LoVo (cell line): ENCODE measurements at regions not wholly inside any gene's neighbourhood (a gene's known extent, or its start where the extent isn't known, plus 50 kb on each side); places are given as distances from the start of the nearest gene placed in this dataset.

Source experiments
- DNase-seq: peaks from one replicate; pipeline ENCODE4 v3.0.0-alpha.2; 2016; ENCODE audit warnings: low spot score

GRCh38 chr7:36070230-36070629 lies 82.8 kb upstream of the EEPD1 start:
- DNase-seq, result no peak

DNA sequence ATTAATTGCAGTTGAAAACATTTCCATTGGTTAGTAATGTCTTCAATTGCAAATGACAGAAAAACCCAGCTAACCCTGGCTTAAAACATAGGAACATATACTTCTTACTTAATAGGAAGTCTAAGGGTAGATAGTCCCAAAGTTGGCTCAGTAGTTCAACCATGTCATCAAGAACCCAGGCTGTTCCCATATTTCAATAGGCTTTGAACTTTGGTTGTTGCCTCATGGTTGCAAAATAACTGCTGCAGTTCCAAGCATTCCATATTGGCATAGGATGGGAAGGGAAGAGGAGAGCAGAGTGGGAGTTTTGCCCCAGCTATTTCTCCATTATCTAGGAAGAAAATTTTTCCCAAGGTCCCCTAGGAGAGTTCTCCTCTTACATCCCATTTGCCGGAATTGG lies 81.4 kb upstream of the EEPD1 start:
- no peak for DNase-seq

DNA sequence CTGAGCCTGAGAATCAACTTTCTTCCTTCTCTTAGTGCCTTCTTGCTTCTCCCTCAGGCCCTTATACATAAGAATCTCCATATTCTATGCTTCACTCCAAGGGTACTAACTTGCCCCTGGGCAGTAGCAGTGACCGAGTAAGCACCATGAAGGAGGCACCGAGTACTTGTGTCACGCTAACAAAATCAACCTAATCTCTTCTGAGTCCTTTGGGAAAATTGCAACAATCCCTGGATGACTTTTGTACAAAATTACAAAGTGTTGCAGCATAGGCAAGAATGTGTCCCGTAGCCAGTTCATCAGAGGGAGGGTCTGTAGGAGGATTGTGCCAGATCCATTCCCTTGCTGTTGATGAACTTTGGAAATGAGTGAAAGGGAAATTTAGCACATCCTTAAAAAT lies 80.4 kb upstream of the EEPD1 start:
- no peak for DNase-seq

GRCh38 chr7:36075561-36075960 lies 77.5 kb upstream of the EEPD1 start:
- no peak for DNase-seq

DNA sequence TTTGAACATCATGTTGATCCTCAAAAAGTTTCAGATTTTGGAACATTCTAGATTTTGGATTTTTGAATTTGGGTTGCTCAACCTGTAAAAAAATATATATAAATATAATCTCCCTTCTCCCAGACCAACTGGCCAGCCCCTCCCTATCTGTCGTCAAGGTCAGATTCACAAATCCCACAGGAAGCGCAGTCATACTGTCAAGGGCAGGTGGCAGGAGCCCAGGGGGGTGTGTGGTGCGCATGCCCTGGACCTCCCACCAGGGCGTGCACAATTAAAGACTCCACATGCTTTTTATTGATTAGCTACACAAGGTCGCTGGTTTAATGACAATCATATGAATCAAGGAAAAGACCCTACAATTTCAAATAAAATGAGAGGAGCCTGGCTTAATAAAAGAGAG lies 77.0 kb upstream of the EEPD1 start:
- no peak for DNase-seq

DNA sequence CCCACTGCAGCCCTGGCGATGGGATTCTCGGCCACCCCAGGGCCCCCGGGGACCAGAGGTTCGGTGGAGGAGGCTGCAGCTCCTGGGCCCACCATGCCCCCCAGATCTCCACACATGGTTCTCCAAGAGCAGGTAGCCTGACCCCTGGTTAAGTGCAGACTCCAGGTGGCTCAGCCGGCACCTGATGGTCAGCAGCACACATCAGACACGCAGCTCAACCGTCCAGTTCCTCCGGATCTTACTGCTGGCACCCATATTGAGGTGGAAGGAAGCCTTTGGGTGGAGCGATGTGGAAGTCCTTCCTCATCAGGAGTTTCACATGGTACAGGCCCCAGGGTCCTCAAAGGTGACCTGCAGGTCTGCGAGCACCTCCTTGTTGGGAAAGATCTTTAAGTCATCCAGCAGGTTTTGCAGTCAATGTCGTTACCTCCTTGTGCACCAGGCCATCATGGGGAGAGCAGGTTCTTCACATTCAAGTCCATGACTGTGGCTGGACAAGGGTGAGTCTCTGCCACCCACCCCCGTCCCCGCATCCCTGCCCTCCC lies 74.2 kb upstream of the EEPD1 start:
- DNase-seq, result no peak

- DNase-seq, result no peak
Measured at GRCh38 chr7:36079446-36080025, 73.5 kb upstream of the EEPD1 start.

DNA sequence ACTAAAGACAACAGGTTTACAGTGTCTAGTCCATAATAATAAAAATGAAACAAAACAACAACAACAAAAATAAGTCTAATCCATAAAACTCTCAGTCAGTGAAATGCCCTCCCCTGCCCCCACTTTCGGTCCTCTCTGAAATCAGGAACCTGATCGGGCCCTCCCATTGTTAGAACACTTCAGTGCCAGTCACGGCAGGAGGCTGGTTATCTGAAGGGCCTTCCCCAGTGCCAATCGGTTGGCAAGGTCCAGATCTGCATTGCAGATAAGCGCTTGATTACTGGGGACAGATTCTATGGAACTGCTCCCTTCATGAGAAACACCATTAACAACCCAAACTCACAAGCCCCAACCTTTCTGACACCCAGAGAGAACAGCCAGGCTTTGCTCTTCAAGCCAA lies 72.2 kb upstream of the EEPD1 start:
- DNase-seq, result no peak

- DNase-seq, result no peak
Measured at GRCh38 chr7:36082216-36082615, 70.8 kb upstream of the EEPD1 start.

GRCh38 chr7:36082910-36083309 lies 70.1 kb upstream of the EEPD1 start:
- no peak for DNase-seq

DNA sequence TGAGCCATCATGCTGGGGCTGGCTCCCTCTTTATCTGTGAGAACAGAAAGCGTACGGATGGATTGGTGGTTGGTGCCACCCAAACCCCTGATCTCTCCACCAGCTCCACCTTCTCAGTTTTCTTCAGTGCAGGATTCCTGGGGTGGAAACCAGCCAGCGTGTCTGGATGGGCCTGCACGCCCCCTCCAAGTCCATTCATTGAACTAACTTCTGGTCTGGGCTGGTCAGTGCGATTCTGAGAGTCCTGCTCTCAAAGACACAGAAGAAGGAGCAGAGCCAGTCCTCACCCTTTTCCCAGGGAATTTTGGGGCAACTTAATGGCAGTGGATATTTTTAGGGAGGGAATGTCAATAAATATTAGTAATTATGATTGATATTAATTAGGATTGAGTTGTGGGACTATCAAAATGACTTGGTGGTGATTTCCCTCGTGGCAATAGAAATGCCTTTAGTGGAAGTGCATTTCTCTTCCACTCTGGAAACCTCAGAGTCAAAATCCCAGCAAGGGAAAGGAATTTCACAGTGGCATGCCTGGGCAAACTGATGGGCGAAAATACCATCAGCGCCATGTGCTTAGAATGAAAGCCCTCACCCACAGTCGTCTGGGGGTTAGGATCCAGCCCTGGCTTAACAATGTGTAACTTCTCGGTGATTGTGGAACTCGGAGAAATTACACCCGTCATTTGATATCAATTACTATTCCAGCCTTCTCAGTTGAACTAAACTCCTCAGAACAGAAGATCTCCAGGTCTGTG lies 69.3 kb upstream of the EEPD1 start:
- no peak for DNase-seq

DNA sequence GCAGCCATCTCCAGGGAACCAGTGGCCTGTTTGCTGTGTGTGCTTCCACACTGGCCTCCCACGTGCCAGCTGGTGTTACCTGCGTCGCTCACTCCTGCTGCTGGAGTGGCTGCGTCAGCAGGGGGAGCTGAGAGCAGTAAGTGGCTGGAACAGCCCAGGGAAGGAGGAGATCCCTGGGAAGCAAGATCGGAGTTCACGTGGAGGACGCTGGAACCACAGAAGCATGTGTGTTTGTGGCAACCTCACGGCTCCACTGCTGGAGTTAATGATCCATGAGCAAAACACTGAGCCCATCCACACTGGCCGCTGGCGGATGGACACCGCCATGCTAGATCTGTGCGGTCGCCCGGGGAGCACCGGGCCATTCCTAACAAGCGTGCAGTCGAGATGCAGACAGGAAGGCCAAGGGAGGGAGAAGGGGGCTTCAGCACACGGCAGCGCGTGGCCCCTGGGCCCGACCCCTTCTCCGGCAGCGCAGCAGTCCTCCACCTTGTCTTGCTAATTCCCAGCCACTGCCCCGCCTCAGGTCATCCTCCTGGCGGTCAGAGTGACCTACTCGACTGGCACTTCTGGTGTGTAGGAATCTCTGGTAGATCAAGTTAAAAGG lies 68.5 kb upstream of the EEPD1 start:
- peak; percentile 41 for DNase-seq

GRCh38 chr7:36085096-36085495 lies 68.0 kb upstream of the EEPD1 start:
- no peak for DNase-seq

DNA sequence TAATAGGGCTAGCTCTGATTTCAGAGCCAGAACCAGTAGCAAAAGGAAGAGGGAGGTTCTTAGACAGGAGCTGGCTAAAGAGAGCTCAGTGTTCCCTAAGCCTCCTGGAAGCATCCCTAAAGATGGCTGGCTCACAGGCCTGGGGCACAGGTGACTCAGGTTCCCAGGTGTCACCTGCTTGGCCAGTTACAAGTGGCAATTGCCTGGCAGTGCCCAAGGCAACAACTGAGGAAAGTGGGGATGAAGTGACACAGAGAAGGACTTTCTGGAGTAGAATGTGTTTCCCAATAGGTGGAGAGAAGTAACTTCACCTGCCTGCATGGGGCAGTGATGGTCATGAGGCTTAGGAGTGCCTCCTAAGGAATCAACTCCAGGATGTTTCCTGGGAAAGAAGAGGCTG lies 66.5 kb upstream of the EEPD1 start:
- no peak for DNase-seq

GRCh38 chr7:36088553-36088952 lies 64.5 kb upstream of the EEPD1 start:
- DNase-seq, result no peak

DNA sequence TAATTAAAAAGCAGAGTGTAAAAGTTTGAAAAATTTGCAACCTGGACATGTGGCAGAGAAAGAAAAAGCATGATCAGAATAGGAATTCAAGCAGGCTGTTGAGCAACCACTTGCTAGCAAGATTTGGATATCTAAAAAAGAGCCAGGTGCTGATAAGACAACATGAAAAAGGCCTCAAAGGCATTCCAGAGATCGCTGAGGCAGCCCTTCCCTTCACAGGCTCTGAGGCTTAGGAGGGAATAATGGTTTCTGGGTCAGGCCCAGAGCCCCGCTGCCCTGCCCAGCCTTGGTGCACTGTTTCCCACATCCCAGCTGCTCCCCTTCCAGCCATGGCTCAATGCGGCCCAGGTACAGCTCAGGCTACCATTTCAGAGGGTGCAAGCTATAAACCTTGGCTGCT lies 64.1 kb upstream of the EEPD1 start:
- no peak for DNase-seq

GRCh38 chr7:36090976-36091873 lies 61.8 kb upstream of the EEPD1 start:
- DNase-seq, result no peak

DNA sequence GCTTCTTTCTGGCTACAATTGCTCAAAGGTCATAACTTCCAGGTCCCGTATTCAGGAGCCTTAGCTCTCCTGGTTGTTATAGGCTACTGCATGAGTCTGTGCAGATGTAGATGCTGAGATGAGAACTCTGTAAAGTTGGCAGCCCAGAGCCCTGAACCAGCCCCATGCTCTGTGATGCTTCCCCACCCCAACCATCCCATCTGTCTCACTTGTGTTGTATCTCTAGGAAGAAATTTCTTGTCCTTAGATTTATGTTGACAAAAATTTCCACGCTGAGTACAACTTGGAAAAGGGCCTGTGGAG lies 61.2 kb upstream of the EEPD1 start:
- DNase-seq, result no peak

DNA sequence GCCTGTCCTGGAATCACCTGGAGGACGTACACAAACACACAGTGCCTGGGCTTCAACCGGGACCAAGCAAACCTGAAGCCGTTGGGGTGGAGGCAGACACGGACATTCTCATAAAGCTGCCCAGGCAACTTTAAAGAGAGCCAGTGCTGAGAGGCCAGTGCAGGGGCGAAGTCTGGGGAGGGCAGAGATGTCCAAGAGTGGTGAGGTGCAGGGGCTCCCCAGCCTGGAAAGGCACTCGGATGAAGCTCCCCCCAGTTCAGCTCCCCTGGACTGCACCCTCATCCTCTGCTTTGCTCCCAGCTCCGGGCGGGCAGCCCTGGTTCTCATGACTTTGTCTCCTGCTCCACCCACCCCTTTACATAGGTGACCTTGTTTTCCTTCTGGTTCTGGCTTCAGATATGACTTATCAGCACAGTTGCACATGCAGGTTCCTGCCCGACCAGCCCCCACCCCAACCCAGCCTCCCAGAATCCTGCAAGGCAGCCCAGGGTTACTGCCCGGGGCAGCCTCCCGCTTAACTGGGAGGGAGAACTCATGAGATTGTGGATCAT lies 60.8 kb upstream of the EEPD1 start:
- DNase-seq, result no peak

DNA sequence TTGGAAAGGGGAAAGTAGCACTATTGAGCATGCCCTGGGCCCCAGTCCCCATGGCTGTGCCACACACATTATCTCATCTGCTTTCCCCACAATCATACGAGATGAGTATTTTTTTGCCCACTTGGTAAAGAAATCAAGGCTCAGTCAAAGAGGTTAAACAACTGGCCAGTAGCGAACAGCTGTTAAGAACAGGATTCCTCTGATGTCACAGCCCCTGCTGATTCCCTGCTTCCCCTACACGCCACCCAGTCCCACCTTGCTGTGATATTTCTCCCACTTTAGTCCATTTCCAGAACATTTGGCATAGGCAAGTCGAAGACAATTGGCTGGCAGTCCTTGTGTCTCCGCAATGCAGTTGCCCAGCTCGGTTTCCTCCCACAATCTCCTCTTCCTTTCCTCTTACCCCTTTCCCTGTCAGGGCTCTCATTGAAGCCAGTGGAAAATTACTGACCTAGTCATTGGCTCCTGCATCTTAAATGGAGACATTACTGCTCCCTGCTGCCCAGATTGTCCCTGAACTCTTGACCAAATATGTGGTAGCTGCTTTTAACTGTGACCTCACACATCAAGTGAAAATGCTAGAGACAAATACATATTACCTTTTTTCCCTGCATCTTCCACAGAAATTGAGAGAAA lies 56.5 kb upstream of the EEPD1 start:
- no peak for DNase-seq

GRCh38 chr7:36098096-36098495 lies 55.0 kb upstream of the EEPD1 start:
- DNase-seq, result no peak

DNA sequence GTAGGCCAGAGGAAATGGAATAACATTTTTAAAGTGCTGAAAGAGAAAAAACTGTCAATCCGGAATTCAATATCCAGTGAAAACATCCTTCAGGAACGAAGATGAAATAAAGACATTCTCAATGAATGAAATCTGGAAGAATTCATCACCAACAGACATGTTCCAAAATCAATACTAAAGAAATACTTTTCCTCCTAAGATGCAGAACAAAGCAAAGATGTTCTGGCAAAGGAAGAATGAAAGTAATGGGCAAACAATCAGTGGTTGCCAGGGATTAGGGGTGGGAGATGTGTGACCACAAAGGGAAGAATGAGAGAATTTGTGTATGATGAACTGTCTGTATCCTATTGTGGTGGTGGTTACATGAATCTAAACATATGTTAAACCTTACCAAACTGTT lies 52.8 kb upstream of the EEPD1 start:
- no peak for DNase-seq
